ENCODE measurements at regions not wholly inside any gene's neighbourhood (a gene's known extent, or its start where the extent isn't known, plus 50 kb on each side); places are given as distances from the start of the nearest gene placed in this dataset.

DNA sequence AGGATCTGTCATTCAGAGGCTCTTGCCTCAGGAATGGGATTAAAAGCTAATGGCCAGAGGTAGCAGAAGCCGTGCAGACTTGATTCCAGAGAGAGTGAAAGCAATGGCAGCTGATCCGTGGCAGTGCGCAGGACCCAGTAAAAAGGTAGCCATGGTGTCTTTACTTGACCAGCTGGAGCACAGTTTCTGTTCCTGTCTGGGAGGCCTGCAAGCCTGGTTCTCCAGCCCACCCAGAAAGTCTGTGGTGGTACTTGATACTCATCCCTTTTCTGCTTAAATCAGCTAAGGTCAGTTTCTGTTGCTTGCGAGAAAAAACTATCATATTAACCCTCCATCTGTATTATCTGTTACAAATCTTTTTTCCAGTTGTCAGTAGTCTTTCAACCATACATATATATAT is 86.7 kb downstream of the RPS6KA4 start:
- TF ChIP-seq, protein P1, sequence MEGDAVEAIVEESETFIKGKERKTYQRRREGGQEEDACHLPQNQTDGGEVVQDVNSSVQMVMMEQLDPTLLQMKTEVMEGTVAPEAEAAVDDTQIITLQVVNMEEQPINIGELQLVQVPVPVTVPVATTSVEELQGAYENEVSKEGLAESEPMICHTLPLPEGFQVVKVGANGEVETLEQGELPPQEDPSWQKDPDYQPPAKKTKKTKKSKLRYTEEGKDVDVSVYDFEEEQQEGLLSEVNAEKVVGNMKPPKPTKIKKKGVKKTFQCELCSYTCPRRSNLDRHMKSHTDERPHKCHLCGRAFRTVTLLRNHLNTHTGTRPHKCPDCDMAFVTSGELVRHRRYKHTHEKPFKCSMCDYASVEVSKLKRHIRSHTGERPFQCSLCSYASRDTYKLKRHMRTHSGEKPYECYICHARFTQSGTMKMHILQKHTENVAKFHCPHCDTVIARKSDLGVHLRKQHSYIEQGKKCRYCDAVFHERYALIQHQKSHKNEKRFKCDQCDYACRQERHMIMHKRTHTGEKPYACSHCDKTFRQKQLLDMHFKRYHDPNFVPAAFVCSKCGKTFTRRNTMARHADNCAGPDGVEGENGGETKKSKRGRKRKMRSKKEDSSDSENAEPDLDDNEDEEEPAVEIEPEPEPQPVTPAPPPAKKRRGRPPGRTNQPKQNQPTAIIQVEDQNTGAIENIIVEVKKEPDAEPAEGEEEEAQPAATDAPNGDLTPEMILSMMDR (conservative IDR thresholded peaks at IDR 0.05), result no peak
- no peak for TF ChIP-seq EZH2 (IDR thresholded peaks at IDR 0.05; ENCODE audit: low read depth)

All from PC-9 (cell line).